HG03095 (cell line): ENCODE measurements at regions not wholly inside any gene's neighbourhood (a gene's known extent, or its start where the extent isn't known, plus 50 kb on each side); places are given as distances from the start of the nearest gene placed in this dataset.
A peak's percentile ranks its signal among the peaks of the same experiment; 100 is the strongest.

Experiments
- ATAC-seq: cut with Tn5 transposase; IDR thresholded peaks from one replicate; pipeline ENCODE4 v1.9.1; 2021; ENCODE audit warnings: moderate library complexity; ENCODE audit not compliant: unreplicated experiment

GRCh38 chr2:212628586-212628985, 90.0 kb upstream of the ERBB4 start:
- no peak for ATAC-seq

DNA sequence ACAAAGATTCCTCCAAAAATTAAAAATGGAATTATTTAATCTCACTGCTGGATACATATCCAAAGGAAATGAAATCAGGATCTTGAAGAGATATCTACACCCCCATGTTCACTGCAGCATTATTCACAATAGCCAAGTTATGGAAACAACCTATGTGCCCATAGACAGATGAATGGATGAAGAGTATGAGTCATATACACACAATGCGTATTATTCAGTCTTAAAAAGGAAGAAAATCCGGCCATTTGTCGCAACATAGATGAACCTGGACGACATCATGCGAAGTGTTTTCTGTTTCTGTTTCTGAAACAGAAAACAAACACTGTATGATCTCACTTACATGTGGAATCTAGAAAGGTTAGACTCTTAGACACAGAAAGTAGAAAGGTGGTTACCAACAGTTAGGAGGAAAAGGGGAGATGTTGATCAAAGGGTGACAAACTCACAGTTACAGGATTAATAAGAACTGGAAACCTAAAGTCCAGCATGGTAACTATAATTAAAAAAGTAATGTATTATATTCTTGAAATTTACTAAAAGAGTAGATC, 87.8 kb upstream of the ERBB4 start:
- ATAC-seq = no peak

GRCh38 chr2:212619954-212620353, 81.4 kb upstream of the ERBB4 start:
- ATAC-seq = no peak

DNA sequence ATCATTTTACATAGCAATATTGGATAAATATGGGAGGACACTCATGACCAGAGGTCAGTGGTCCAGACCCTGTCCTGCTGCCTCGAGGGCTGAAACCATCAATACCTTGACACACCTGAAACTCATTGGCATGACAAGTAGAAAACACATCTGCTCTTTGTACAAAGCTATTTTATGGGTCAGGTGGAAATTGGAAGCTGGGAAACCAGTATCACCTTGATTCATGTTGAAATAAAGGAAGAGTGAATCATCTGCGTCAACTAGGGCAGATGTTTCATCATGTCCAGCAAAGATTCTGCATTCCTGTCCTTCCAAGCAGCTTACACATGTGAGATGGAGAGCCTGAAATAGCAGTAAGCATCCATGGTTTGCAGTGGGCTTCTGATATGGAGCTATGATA, 80.0 kb upstream of the ERBB4 start:
- no peak for ATAC-seq

DNA sequence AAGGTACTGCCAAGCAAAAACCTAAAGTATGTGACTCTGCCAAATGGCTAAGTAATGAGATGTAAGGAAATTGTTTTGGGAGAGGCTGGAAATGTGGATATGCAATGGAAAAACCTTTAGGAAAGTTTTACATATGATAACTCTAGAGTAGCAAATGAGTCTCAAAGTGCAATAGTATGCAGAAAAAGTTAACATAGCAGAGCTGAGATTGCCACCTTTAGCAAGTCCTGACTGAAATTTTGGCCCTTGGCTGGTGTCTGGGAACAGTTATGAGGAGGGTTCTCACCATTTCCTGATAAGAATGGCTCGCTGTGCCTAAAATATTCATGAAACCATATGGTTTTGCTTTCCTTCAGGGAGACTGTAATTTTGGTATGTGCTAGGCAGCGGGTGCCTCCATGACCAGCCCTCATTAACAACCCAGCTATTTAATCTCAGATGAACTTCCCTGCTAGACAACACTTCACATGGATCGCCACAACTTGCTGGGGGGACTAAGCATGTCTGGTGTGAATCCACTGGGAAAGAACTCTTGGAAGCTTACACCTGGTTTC, 72.3 kb upstream of the ERBB4 start:
- no peak for ATAC-seq

GRCh38 chr2:212609479-212609878, 70.9 kb upstream of the ERBB4 start:
- ATAC-seq = no peak

GRCh38 chr2:212607080-212607479, 68.5 kb upstream of the ERBB4 start:
- no peak for ATAC-seq

- ATAC-seq = no peak
These were observed 67.6 kb upstream of the ERBB4 start for GRCh38 chr2:212606232-212606631.

- no peak for ATAC-seq
These were observed 58.1 kb upstream of the ERBB4 start for GRCh38 chr2:212596688-212597087.

DNA sequence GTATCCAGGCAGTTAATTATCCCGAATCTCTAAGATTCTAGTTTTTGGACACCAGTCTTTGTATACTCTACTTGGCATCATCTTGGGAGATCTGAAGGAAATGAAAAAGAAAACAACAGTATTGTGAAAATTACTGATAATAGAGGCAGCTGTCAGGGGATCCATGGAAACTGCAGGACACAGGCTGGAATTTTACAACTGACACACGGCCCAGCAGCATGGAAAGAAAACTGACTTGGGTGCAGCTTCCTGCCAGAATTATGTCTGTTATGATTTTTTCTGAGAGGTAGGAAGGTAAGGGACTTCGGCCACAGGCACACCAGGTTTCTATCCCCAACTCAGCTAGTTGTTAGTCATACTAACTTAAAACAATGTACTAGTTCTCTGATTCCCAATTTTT, 57.7 kb upstream of the ERBB4 start:
- ATAC-seq = no peak

- peak; percentile 60 for ATAC-seq
These were observed 56.5 kb upstream of the ERBB4 start for GRCh38 chr2:212595036-212595654.

- no peak for ATAC-seq
These were observed 54.1 kb upstream of the ERBB4 start for GRCh38 chr2:212592695-212593094.
